Activated naive CD8-positive, alpha-beta T cell treated with anti-CD3 and anti-CD28 coated beads, Interleukin-2, amount 10 ng/mL, durations not matched to agents 7 days and 5 days (primary cell): ENCODE measurements at regions not wholly inside any gene's neighbourhood (a gene's known extent, or its start where the extent isn't known, plus 50 kb on each side); places are given as distances from the start of the nearest gene placed in this dataset.
"Not testable (repeated sequence)": the region's sequence is repeated elsewhere in the genome, so short reads cannot be mapped to it uniquely, and the experiment has no call there.

ENCODE experiments used
- ATAC-seq: fragments of 150-1000 bp; cut with Tn5 transposase; one replicate; pipeline ENCODE4 v1.10.0; 2021; ENCODE audit warnings: low read depth, moderate library complexity
- POLR2A ChIA-PET: fragments of 350-600 bp; sonication (Branson Sonifier 250); formaldehyde crosslinking; loops from one replicate; lab custom pipeline; 2021; ENCODE audit warnings: antibody characterized with exemption; lab: Charles Lee
- DNase-seq: peaks from one replicate; pipeline ENCODE4 v3.0.0; 2021
- H3K27ac Mint-ChIP-seq: one replicate; pipeline ENCODE4 v1.8.0; 2022; ENCODE audit warnings: mild to moderate bottlenecking, mixed read lengths
- H3K27me3 Mint-ChIP-seq: one replicate; pipeline ENCODE4 v1.8.0; 2022; ENCODE audit warnings: mild to moderate bottlenecking, moderate library complexity, mixed read lengths
- H3K36me3 Mint-ChIP-seq: one replicate; pipeline ENCODE4 v1.8.0; 2021; ENCODE audit warnings: mild to moderate bottlenecking, mixed read lengths
- H3K4me1 Mint-ChIP-seq: one replicate; pipeline ENCODE4 v1.8.0; 2021; ENCODE audit warnings: mixed read lengths
- H3K4me3 Mint-ChIP-seq: one replicate; pipeline ENCODE4 v1.8.0; 2022; ENCODE audit warnings: mild to moderate bottlenecking, moderate library complexity, mixed read lengths
- H3K9me3 Mint-ChIP-seq: one replicate; pipeline ENCODE4 v1.8.0; 2021; ENCODE audit warnings: mixed read lengths

DNA sequence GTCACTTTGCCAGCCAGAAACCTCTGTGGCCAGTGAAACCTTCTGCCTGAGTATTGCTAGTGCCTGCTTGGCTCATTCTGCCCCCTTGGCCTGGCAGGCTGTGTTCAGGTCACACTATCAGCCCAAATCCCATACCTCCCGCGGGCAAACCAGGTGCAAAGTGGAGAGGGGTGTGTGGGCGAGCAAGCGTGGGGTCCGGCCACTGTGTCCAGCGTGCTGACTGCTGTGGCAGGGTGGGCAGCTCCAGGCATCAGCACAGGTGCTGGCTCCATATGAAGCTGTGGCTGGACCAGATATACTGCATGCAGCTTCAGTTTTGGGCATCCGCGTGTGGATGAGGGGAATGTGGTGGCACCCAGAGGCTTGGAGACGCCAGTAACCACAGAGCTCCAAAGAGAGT lies 576.5 kb upstream of the EDIL3 start:
- POLR2A ChIA-PET = no interaction called here
- Mint-ChIP-seq H3K9me3 (no peaks in the 10 kb centered on the region), H3K36me3 (no peaks in the 10 kb centered on the region), H3K27ac (no peak overlapping the region), H3K4me1 (no peaks in the 10 kb centered on the region), H3K4me3 (no peak overlapping the region), H3K27me3 (no peaks in the 10 kb centered on the region)
- ATAC-seq (no peak), DNase-seq (no peak)

GRCh38 chr5:84961903-84962302 lies 577.2 kb upstream of the EDIL3 start:
- Mint-ChIP-seq H3K4me3 (no peak overlapping the region), H3K4me1 (no peaks in the 10 kb centered on the region), H3K27me3 (no peaks in the 10 kb centered on the region), H3K27ac (no peak overlapping the region), H3K36me3 (no peaks in the 10 kb centered on the region), H3K9me3 (no peaks in the 10 kb centered on the region)
- POLR2A ChIA-PET = no interaction called here
- ATAC-seq (no peak), DNase-seq (no peak)

GRCh38 chr5:84983093-84983492 lies 598.4 kb upstream of the EDIL3 start:
- Mint-ChIP-seq H3K27me3 (no peaks in the 10 kb centered on the region), H3K27ac (no peak overlapping the region), H3K36me3 (no peaks in the 10 kb centered on the region), H3K9me3 (no peaks in the 10 kb centered on the region), H3K4me1 (no peaks in the 10 kb centered on the region), H3K4me3 (no peak overlapping the region)
- ATAC-seq (no peak), DNase-seq (no peak)
- POLR2A ChIA-PET = no interaction called here

DNA sequence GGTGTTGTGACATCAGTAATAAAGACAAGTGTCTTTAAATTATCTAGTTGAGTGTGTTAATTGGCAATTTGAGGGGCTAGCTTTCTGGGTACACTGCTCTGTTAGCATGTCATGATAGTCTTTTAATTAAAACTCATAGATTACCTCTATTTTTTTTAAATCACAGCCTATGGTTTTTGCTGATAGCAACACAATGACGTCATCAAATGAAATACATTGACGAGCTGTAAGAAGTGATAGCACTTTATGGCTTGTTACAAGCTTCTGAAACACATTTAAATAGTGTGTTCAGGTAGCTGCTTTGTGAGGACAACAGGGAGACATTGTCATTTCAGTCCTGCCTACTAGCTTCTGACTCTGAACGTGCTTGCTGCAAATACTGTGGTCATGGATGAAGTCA lies 600.5 kb upstream of the EDIL3 start:
- ATAC-seq = no peak
- no peak for DNase-seq
- no peaks in the 10 kb centered on the region for H3K4me1 Mint-ChIP-seq
- H3K36me3 Mint-ChIP-seq = no peaks in the 10 kb centered on the region
- no peak overlapping the region for H3K4me3 Mint-ChIP-seq
- H3K27me3 Mint-ChIP-seq = no peaks in the 10 kb centered on the region
- POLR2A ChIA-PET = no interaction called here
- H3K27ac Mint-ChIP-seq = no peak overlapping the region
- no peaks in the 10 kb centered on the region for H3K9me3 Mint-ChIP-seq

DNA sequence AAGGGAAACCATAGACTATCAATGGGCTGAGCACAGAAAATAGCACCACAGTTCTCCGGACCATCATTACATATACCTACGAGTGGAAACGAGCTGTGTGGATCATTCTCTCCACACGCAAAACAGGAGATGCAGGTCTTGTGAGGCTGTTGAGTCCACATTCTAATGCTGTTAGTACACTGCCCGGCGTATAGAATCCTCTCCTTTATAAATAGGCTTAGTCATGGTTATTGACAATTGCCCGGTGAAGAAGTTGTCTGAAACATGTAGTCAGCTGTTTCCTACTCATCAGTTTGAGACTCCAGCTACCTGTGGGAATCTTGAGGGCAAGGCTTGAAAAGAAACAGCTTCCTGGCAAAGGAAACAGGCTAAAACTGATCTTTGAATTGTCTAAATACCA lies 602.0 kb upstream of the EDIL3 start:
- Mint-ChIP-seq H3K4me3 (no peak overlapping the region), H3K36me3 (no peaks in the 10 kb centered on the region), H3K27me3 (no peaks in the 10 kb centered on the region), H3K9me3 (no peaks in the 10 kb centered on the region), H3K4me1 (no peaks in the 10 kb centered on the region), H3K27ac (no peak overlapping the region)
- POLR2A ChIA-PET = no interaction called here
- ATAC-seq (no peak), DNase-seq (no peak)

DNA sequence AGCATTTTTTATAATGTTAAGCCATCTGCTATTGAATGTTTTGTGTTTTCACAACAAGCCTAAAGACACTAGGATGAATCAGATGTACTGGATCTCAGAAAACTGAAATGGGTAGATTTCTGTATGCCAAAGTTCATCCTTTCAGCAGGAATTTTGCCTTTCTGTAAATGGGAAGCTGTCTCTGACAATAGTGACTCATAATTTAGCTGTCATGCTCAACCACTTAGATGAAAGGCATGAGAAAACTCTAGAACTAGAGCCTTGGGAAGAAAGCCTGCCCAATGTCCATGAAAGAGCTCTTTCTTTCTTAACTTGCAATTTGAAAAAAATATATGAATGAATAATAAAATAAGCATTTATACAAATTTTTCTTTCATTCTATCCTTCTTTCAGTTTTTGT lies 616.0 kb upstream of the EDIL3 start:
- H3K4me3 Mint-ChIP-seq = no peak overlapping the region
- H3K36me3 Mint-ChIP-seq = no peaks in the 10 kb centered on the region
- H3K27ac Mint-ChIP-seq = no peak overlapping the region
- DNase-seq (no peak), ATAC-seq (no peak)
- H3K4me1 Mint-ChIP-seq = no peaks in the 10 kb centered on the region
- no peaks in the 10 kb centered on the region for H3K27me3 Mint-ChIP-seq
- H3K9me3 Mint-ChIP-seq = no peaks in the 10 kb centered on the region
- POLR2A ChIA-PET = no interaction called here

DNA sequence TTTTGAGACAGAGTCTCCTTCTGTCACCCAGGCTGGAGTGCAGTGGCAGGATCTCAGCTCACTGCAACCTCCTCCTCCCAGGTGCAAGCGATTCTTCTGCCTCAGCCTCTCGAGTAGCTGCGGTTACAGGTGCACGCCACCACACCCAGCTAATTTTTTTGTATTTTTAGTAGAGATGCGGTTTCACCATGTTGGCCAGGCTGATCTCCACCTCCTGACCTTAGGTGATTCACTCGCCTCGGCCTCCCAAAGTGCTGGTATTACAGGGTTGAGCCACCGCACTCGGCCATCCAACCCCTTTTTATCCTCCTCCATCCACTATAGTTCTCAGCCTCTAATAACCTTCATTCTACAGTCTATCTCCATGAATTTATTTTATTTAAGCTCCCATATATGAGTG lies 617.3 kb upstream of the EDIL3 start:
- H3K4me1 Mint-ChIP-seq, H3K9me3 Mint-ChIP-seq, POLR2A ChIA-PET, H3K4me3 Mint-ChIP-seq, H3K36me3 Mint-ChIP-seq, H3K27me3 Mint-ChIP-seq, DNase-seq, ATAC-seq, H3K27ac Mint-ChIP-seq: not testable (repeated sequence)

GRCh38 chr5:85010014-85010562 lies 625.4 kb upstream of the EDIL3 start:
- Mint-ChIP-seq H3K9me3 (no peaks in the 10 kb centered on the region), H3K4me3 (no peak overlapping the region), H3K27me3 (no peaks in the 10 kb centered on the region), H3K27ac (no peak overlapping the region), H3K36me3 (no peaks in the 10 kb centered on the region), H3K4me1 (no peaks in the 10 kb centered on the region)
- POLR2A ChIA-PET = no interaction called here
- DNase-seq (no peak), ATAC-seq (no peak)

DNA sequence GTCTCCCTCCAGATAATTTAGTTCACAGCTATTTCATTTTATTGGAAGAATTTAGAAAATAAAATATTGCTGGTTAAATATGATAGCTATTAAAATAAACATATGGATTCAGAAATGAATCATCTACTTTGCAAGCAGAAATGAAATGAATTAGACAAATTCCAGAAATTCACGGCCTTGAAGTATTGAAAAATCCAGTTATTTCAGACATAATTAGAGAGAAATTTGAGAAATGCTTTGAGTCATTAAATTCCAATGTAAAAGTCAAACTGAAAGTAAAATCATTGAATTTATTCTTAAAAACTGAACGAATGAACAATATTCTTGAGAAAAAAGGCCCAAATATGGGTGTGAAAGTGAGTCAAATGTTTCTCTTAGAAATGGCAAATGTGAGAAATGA lies 632.6 kb upstream of the EDIL3 start:
- ATAC-seq (no peak), DNase-seq (no peak)
- no peaks in the 10 kb centered on the region for H3K27me3 Mint-ChIP-seq
- H3K4me3 Mint-ChIP-seq = no peak overlapping the region
- no peak overlapping the region for H3K27ac Mint-ChIP-seq
- H3K36me3 Mint-ChIP-seq = no peaks in the 10 kb centered on the region
- H3K4me1 Mint-ChIP-seq = no peaks in the 10 kb centered on the region
- peaks cover 3% of the 10 kb centered on the region for H3K9me3 Mint-ChIP-seq
- POLR2A ChIA-PET = no interaction called here

- H3K4me3 Mint-ChIP-seq = no peak overlapping the region
- no peaks in the 10 kb centered on the region for H3K4me1 Mint-ChIP-seq
- POLR2A ChIA-PET = no interaction called here
- H3K36me3 Mint-ChIP-seq = no peaks in the 10 kb centered on the region
- no peaks in the 10 kb centered on the region for H3K9me3 Mint-ChIP-seq
- no peaks in the 10 kb centered on the region for H3K27me3 Mint-ChIP-seq
- H3K27ac Mint-ChIP-seq = no peak overlapping the region
- ATAC-seq = no peak
- no peak for DNase-seq
Observed at GRCh38 chr5:85030316-85031084, 645.8 kb upstream of the EDIL3 start.

DNA sequence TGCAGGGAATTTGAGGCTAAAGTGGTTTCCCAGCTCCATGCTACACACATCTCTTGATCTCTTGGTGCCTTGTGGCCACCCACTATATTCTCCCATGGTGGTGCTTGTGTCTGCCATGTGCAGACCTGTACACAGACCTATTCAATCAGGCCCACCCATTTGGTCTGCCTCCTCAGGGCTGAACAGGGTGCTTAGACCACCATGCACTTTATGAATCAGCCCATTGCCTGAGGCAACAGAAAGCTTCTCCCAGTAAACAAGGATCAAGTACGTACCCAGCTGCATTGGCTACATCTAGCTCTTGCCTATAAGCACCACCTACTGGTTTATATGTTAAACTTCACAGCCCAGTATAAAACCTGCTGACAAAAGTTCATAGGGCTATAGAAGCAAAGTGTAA lies 664.3 kb upstream of the EDIL3 start:
- ATAC-seq (no peak), DNase-seq (no peak)
- H3K9me3 Mint-ChIP-seq = no peaks in the 10 kb centered on the region
- no peak overlapping the region for H3K4me3 Mint-ChIP-seq
- H3K27me3 Mint-ChIP-seq = no peaks in the 10 kb centered on the region
- no peaks in the 10 kb centered on the region for H3K36me3 Mint-ChIP-seq
- no peak overlapping the region for H3K27ac Mint-ChIP-seq
- H3K4me1 Mint-ChIP-seq = no peaks in the 10 kb centered on the region
- POLR2A ChIA-PET = no interaction called here

DNA sequence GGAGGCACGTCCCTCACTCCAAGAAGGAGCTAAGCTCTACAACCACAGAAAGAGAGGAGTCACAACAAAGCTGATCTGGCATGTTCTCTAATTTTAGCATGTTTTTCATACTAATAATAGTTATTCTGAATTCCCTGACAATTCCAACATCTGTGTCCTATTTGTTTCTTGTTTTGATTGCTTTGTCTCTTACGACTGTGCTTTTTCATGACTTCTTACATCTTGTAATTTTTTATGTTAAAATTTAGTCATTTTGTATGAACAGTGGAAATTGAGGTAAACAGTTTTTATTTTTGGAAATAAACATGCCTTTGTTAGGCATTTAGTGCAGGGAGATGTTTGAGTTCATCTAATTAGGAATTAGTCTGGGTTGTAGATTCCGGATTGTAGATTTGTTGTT lies 668.1 kb upstream of the EDIL3 start:
- POLR2A ChIA-PET = no interaction called here
- no peak overlapping the region for H3K27ac Mint-ChIP-seq
- no peaks in the 10 kb centered on the region for H3K9me3 Mint-ChIP-seq
- no peaks in the 10 kb centered on the region for H3K36me3 Mint-ChIP-seq
- no peaks in the 10 kb centered on the region for H3K27me3 Mint-ChIP-seq
- DNase-seq = no peak
- no peak for ATAC-seq
- no peaks in the 10 kb centered on the region for H3K4me1 Mint-ChIP-seq
- no peak overlapping the region for H3K4me3 Mint-ChIP-seq

GRCh38 chr5:85069659-85070640 lies 685.3 kb upstream of the EDIL3 start:
- ATAC-seq (no peak), DNase-seq (no peak)
- H3K27ac Mint-ChIP-seq = no peak overlapping the region
- H3K4me3 Mint-ChIP-seq = no peak overlapping the region
- H3K4me1 Mint-ChIP-seq = no peaks in the 10 kb centered on the region
- no peaks in the 10 kb centered on the region for H3K27me3 Mint-ChIP-seq
- H3K9me3 Mint-ChIP-seq = no peaks in the 10 kb centered on the region
- POLR2A ChIA-PET = no interaction called here
- H3K36me3 Mint-ChIP-seq = no peaks in the 10 kb centered on the region

- Mint-ChIP-seq H3K36me3 (no peaks in the 10 kb centered on the region), H3K4me3 (no peak overlapping the region), H3K27ac (no peak overlapping the region), H3K27me3 (no peaks in the 10 kb centered on the region), H3K4me1 (no peaks in the 10 kb centered on the region), H3K9me3 (no peaks in the 10 kb centered on the region)
- DNase-seq = no peak
- no peak for ATAC-seq
- POLR2A ChIA-PET = no interaction called here
Observed at GRCh38 chr5:85077581-85077980, 692.9 kb upstream of the EDIL3 start.
